ENCODE measurements at regions not wholly inside any gene's neighbourhood (a gene's known extent, or its start where the extent isn't known, plus 50 kb on each side); places are given as distances from the start of the nearest gene placed in this dataset.

DNA sequence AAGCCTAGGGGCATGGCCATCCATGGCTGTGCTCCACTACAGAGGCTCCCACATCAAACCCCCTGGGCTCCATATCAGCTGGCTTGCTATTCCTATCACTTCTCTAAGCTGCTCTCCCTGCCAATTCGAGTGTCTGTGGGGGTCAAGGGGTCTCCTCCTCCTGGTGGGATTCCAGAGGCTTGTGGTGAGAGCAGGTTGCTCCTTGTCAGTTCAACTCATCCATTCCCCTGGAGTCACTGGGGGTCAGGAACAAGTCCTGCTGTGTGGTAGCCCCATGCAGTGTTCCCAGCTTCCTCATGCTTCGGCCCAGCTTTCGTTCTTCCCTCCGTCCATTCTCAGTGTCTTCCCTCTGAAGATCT, 86.6 kb upstream of the UNC5B start:
- Histone ChIP-seq H3K4me3 (no peak overlapping the region), H3K9me3 (peaks cover 0 to under 1% (median 0%) of the 10 kb centered on the region in 4 donors), H3K36me3 (no peaks in the 10 kb centered on the region), H3K27ac (no peak overlapping the region), H3K27me3 (no peaks in the 10 kb centered on the region), H3K4me1 (peaks cover 0 to 7% (median 2%) of the 10 kb centered on the region in 4 donors)
- WGBS, 2 donors = 88 to 90% methylated on average over 4 of the region's 4 CpGs
- ATAC-seq (ENCODE audit: low FRiP score in 2 of 2) = no peak
- TF ChIP-seq POLR2AphosphoS5 (IDR thresholded peaks at IDR 0.05) = no peak
- TF ChIP-seq POLR2A (IDR thresholded peaks at IDR 0.05) = no peak
- TF ChIP-seq EP300 (IDR thresholded peaks at IDR 0.05) = no peak
- TF ChIP-seq CTCF (IDR thresholded peaks at IDR 0.05) = no peak
- DNase-seq = no peak

GRCh38 chr10:71126432-71126831, 85.9 kb upstream of the UNC5B start:
- DNase-seq (peak in 1 of 2 donors; percentile 15), ATAC-seq (ENCODE audit: low FRiP score in 2 of 2) (no peak)
- Histone ChIP-seq H3K4me1 (peaks cover 0 to 7% (median 2%) of the 10 kb centered on the region in 4 donors), H3K4me3 (no peak overlapping the region), H3K27me3 (no peaks in the 10 kb centered on the region), H3K36me3 (no peaks in the 10 kb centered on the region), H3K9me3 (no peaks in the 10 kb centered on the region), H3K27ac (no peak overlapping the region)
- TF ChIP-seq POLR2AphosphoS5 (IDR thresholded peaks at IDR 0.05) = no peak
- 85 to 100% methylated on average over 2 to 7 of the region's 7 CpGs for WGBS, 2 donors

GRCh38 chr10:71127104-71127503, 85.3 kb upstream of the UNC5B start:
- TF ChIP-seq POLR2A (IDR thresholded peaks at IDR 0.05) (no peak), EP300 (IDR thresholded peaks at IDR 0.05) (no peak), CTCF (IDR thresholded peaks at IDR 0.05) (no peak), POLR2AphosphoS5 (IDR thresholded peaks at IDR 0.05) (no peak)
- WGBS, 2 donors = 76 to 93% methylated on average over 5 of the region's 5 CpGs
- H3K27me3 ChIP-seq = no peaks in the 10 kb centered on the region
- H3K9me3 ChIP-seq = no peaks in the 10 kb centered on the region
- H3K27ac ChIP-seq = no peak overlapping the region
- DNase-seq = peak in 1 of 2 donors; percentile 24
- no peak overlapping the region for H3K4me3 ChIP-seq
- H3K36me3 ChIP-seq = no peaks in the 10 kb centered on the region
- no peak for ATAC-seq (ENCODE audit: low FRiP score in 2 of 2)
- H3K4me1 ChIP-seq = peaks cover 0 to 7% (median 2%) of the 10 kb centered on the region in 4 donors

DNA sequence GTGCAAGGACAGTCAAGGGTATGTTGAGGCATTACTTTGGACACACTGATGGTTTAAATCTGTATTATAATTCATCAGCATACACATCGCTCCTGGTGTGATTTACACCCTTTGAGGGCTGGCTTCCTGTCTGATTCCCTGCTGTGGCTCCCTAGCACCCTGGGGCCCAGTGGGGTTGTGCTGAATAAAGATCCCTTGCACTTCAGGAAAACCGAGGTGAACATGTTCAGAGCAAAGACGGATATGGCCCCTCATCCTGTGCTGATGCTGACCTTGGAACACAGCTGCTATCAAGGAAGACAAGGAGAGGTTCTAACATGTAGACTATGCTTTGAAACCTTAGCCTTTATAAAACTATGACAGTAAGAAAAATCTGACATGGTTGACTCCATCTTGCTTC, 84.6 kb upstream of the UNC5B start:
- DNase-seq (no peak), ATAC-seq (ENCODE audit: low FRiP score in 2 of 2) (no peak)
- TF ChIP-seq POLR2A (IDR thresholded peaks at IDR 0.05) (no peak), POLR2AphosphoS5 (IDR thresholded peaks at IDR 0.05) (no peak)
- H3K4me3 ChIP-seq = no peak overlapping the region
- H3K27me3 ChIP-seq = no peaks in the 10 kb centered on the region
- H3K36me3 ChIP-seq = no peaks in the 10 kb centered on the region
- H3K27ac ChIP-seq = no peak overlapping the region
- peaks cover 0 to 7% (median 2%) of the 10 kb centered on the region in 4 donors for H3K4me1 ChIP-seq
- 78 to 79% methylated on average over 3 of the region's 3 CpGs for WGBS, 2 donors
- H3K9me3 ChIP-seq = no peaks in the 10 kb centered on the region

- no peak overlapping the region for H3K4me3 ChIP-seq
- peak in 1 of 2 donors; percentile 40 for ATAC-seq (ENCODE audit: low FRiP score in 2 of 2)
- no peak for DNase-seq
Measured at GRCh38 chr10:71128311-71128980, 83.9 kb upstream of the UNC5B start.

More at GRCh38 chr10:71128311-71128980, 83.9 kb upstream of the UNC5B start:
- 24 to 27% methylated on average over 7 of the region's 7 CpGs for WGBS, 2 donors
- no peaks in the 10 kb centered on the region for H3K9me3 ChIP-seq
- H3K27me3 ChIP-seq = no peaks in the 10 kb centered on the region
- H3K27ac ChIP-seq = no peak overlapping the region
- TF ChIP-seq POLR2A (IDR thresholded peaks at IDR 0.05) (no peak), CTCF (IDR thresholded peaks at IDR 0.05) (no peak), EP300 (IDR thresholded peaks at IDR 0.05) (no peak), POLR2AphosphoS5 (IDR thresholded peaks at IDR 0.05) (no peak)
- H3K36me3 ChIP-seq = no peaks in the 10 kb centered on the region
- H3K4me1 ChIP-seq = peaks cover 0 to 7% (median 2%) of the 10 kb centered on the region in 4 donors

All from upper lobe of left lung (tissue), 6 donors.